Heart left ventricle (tissue), 16 donors: ENCODE measurements at regions not wholly inside any gene's neighbourhood (a gene's known extent, or its start where the extent isn't known, plus 50 kb on each side); places are given as distances from the start of the nearest gene placed in this dataset.

Experiments
- ATAC-seq, 4 donors: fragments of 200-7000 bp; cut with Tn5 transposase; one replicate each; pipeline ENCODE4 v1.9.1; 2020 to 2022; ENCODE audit warnings: moderate library complexity in 4 of 4, mild to moderate bottlenecking in 3 of 4, moderate number of reproducible peaks in 1 of 4
- DNase-seq, 5 donors: peaks; one replicate each; pipeline ENCODE4 v3.0.0-alpha.2; 2020
- H3K27ac ChIP-seq, 12 donors: fragments of 200-600 bp; sonication (generic) in 4 of 12; one replicate each; pipeline versions ENCODE4 v1.5.0 to v1.8.0; 2016 to 2022; ENCODE audit warnings: mild to moderate bottlenecking in 2 of 12
- H3K27me3 ChIP-seq, 9 donors: fragments of 200-600 bp; sonication (generic) in 2 of 9; one replicate each; pipeline versions ENCODE4 v1.5.1 to v1.8.0; 2016 to 2022; ENCODE audit warnings: mild to moderate bottlenecking in 3 of 9
- H3K36me3 ChIP-seq, 9 donors: fragments of 200-600 bp; sonication (generic) in 2 of 9; one replicate each; pipeline versions ENCODE4 v1.5.0 to v1.8.0; 2018 to 2022; ENCODE audit warnings: mild to moderate bottlenecking in 2 of 9
- H3K4me1 ChIP-seq, 12 donors: fragments of 200-600 bp; sonication (generic) in 4 of 12; one replicate each; pipeline versions ENCODE4 v1.5.0 to v1.8.0; 2016 to 2022; ENCODE audit warnings: mild to moderate bottlenecking in 3 of 12
- H3K4me3 ChIP-seq, 12 donors: fragments of 200-600 bp; sonication (generic) in 4 of 12; one replicate each; pipeline versions ENCODE4 v1.5.0 to v1.8.0; 2017 to 2022; ENCODE audit warnings: mild to moderate bottlenecking in 9 of 12, moderate library complexity in 4 of 12
- H3K9me3 ChIP-seq, 12 donors: fragments of 200-600 bp; sonication (generic) in 4 of 12; one replicate each; pipeline versions ENCODE4 v1.5.0 to v1.8.0; 2016 to 2022; ENCODE audit warnings: mild to moderate bottlenecking in 1 of 12
- CTCF ChIP-seq, 12 donors: fragments of 200-600 bp; sonication (generic) in 4 of 12; IDR thresholded peaks; one replicate each; pipeline versions ENCODE4 v1.5.0 to v1.8.0; 2018 to 2022; ENCODE audit warnings: antibody characterized with exemption in 12 of 12, mild to moderate bottlenecking in 5 of 12
- POLR2A ChIP-seq, 2 donors: fragments of 450-650 bp; IDR thresholded peaks; one replicate each; pipeline ENCODE4 v1.6.1; 2017; ENCODE audit warnings: antibody characterized with exemption in 2 of 2, mild to moderate bottlenecking in 2 of 2, moderate library complexity in 2 of 2
- WGBS, 4 donors: extraction: QIAGEN DNeasy Blood & Tissue Kit in 2 of 4; methylation state at CpG; one replicate each; pipeline versions ENCODE4 v1.1.5 to v1.1.7; 2013 to 2018; 5-methylcytosine and 5-hydroxymethylcytosine counted together
- intact Hi-C, 10 donors: fragments of 100-400 bp; cut with DNase I; formaldehyde crosslinking; loops; one replicate each; pipeline versions ENCODE4 v1.11.1 to v1.14.2; 2022
- donor health status: ischemic (EF 13 %, LVEDD 7.1; RV severe dilation, severe dysfunction).
- donor health status: healthy with polysubstance abuse.
- donor health status: DM: no; HTN: yes; CAD: no.
- donor health status: DM: no; HTN: no; CAD: no.
- donor health status: ischemic (EF 25% LVEDD 6.9; RV normal size, moderate dysfunction).
- donor health status: ischemic (EF 25% LVEDD 5.7; RV mildly dilated, moderate dysfunction).
- donor health status: healthy.
- donor health status: DM: yes; HTN: yes; CAD: no.
- donor health status: ischemic (EF 35%, LVEDD 5.7; RV mildly dilated, moderate dysfunction).
- donor health status: nonischemic (EF 11% LVEDD 7.7; RV severe dilation, severe dysfunction).
- donor health status: DM: yes; HTN: yes; CAD: no.
- donor health status: PGD.
- donor health status: ischemic (EF 29% LVEDD 5.4; RV normal size, mild dysfunction).
- donor health status: nonischemic (EF 23%, LVEDD 6.1; RV moderate dilation, normal function).

GRCh38 chr11:2083411-2083810 lies 55.8 kb downstream of the IGF2 start:
- H3K4me1 ChIP-seq: no peaks in the 10 kb centered on the region
- peaks cover 0 to 15% (median 0%) of the 10 kb centered on the region in 12 donors for H3K9me3 ChIP-seq
- ATAC-seq (no peak), DNase-seq (no peak)
- H3K27me3 ChIP-seq: no peaks in the 10 kb centered on the region
- H3K4me3 ChIP-seq: no peak overlapping the region
- no peak for TF ChIP-seq POLR2A (IDR thresholded peaks at IDR 0.05)
- no peak for TF ChIP-seq CTCF (IDR thresholded peaks at IDR 0.05)
- H3K36me3 ChIP-seq: no peaks in the 10 kb centered on the region
- H3K27ac ChIP-seq: no peak overlapping the region
- intact Hi-C loops: no loop called here
- 90 to 91% (median 90%) methylated on average over 17 of the region's 17 CpGs for WGBS, 4 donors

GRCh38 chr11:2077061-2077802 lies 62.0 kb downstream of the IGF2 start:
- no peak for DNase-seq
- intact Hi-C loops: no loop called here
- peaks cover 0 to 8% (median 0%) of the 10 kb centered on the region in 9 donors for H3K27me3 ChIP-seq
- 78 to 81% (median 79%) methylated on average over 6 of the region's 6 CpGs for WGBS, 4 donors
- TF ChIP-seq CTCF (IDR thresholded peaks at IDR 0.05): no peak
- no peak for TF ChIP-seq POLR2A (IDR thresholded peaks at IDR 0.05)
- no peak overlapping the region for H3K4me3 ChIP-seq
- H3K36me3 ChIP-seq: no peaks in the 10 kb centered on the region
- no peaks in the 10 kb centered on the region for H3K4me1 ChIP-seq
- H3K27ac ChIP-seq: no peak overlapping the region
- H3K9me3 ChIP-seq: no peaks in the 10 kb centered on the region
- no peak for ATAC-seq

GRCh38 chr11:2076441-2076840 lies 62.7 kb downstream of the IGF2 start:
- ATAC-seq: no peak
- no peak for DNase-seq
- Histone ChIP-seq H3K4me3 (no peak overlapping the region), H3K27ac (no peak overlapping the region), H3K4me1 (no peaks in the 10 kb centered on the region), H3K9me3 (no peaks in the 10 kb centered on the region), H3K36me3 (no peaks in the 10 kb centered on the region), H3K27me3 (peaks cover 0 to 9% (median 0%) of the 10 kb centered on the region in 9 donors)
- TF ChIP-seq POLR2A (IDR thresholded peaks at IDR 0.05) (no peak), CTCF (IDR thresholded peaks at IDR 0.05) (no peak)
- intact Hi-C loops: loop anchor here in 1 of 10 donors (1.0 kb wide), 1 partner anchor 12 kb away; no protein-coding TSS in a partner anchor
- WGBS, 4 donors: 88 to 95% (median 94%) methylated on average over 7 of the region's 7 CpGs

GRCh38 chr11:2074266-2074825 lies 64.8 kb downstream of the IGF2 start:
- Histone ChIP-seq H3K4me1 (no peaks in the 10 kb centered on the region), H3K27me3 (peaks cover 0 to 15% (median 0%) of the 10 kb centered on the region in 9 donors), H3K4me3 (no peak overlapping the region), H3K36me3 (no peaks in the 10 kb centered on the region), H3K27ac (no peak overlapping the region), H3K9me3 (no peaks in the 10 kb centered on the region)
- TF ChIP-seq POLR2A (IDR thresholded peaks at IDR 0.05) (no peak), CTCF (IDR thresholded peaks at IDR 0.05) (peak in 1 of 12 donors; percentile 9)
- ATAC-seq: no peak
- WGBS, 4 donors: 51 to 62% (median 54%) methylated on average over 12 of the region's 12 CpGs
- peak in 1 of 5 donors; percentile 17 for DNase-seq
- intact Hi-C loops: loop anchor here in 1 of 10 donors (5.0 kb wide), 1 partner anchor 48 kb away; no protein-coding TSS in a partner anchor
